Loucy (cell line): ENCODE measurements at regions not wholly inside any gene's neighbourhood (a gene's known extent, or its start where the extent isn't known, plus 50 kb on each side); places are given as distances from the start of the nearest gene placed in this dataset.

Source experiments
- H2AFZ ChIP-seq: fragments of 200-600 bp; sonication (generic); 2 replicates; pipeline ENCODE4 v1.6.0; 2016; ENCODE audit warnings: antibody characterized with exemption, mild to moderate bottlenecking, low read length, moderate library complexity
- H3F3A ChIP-seq: fragments of 200-600 bp; 2 replicates; pipeline ENCODE4 v1.6.0; 2016; ENCODE audit warnings: antibody characterized with exemption, low read depth, mild to moderate bottlenecking
- H3K27me3 ChIP-seq: fragments of 200-600 bp; sonication (generic); 2 replicates; pipeline ENCODE4 v1.6.1; 2014; ENCODE audit warnings: low read length, mild to moderate bottlenecking; ENCODE audit not compliant: insufficient read depth, poor library complexity, severe bottlenecking
- H3K36me3 ChIP-seq: fragments of 200-600 bp; sonication (generic); 2 replicates; pipeline ENCODE4 v1.6.1; 2016; ENCODE audit warnings: low read length; ENCODE audit not compliant: insufficient read depth
- H3K4me1 ChIP-seq: fragments of 200-600 bp; sonication (generic); 2 replicates; pipeline ENCODE4 v1.5.1; 2014; ENCODE audit warnings: low read length, mild to moderate bottlenecking; ENCODE audit not compliant: insufficient read depth, poor library complexity, severe bottlenecking
- H3K4me2 ChIP-seq: fragments of 200-600 bp; sonication (generic); 2 replicates; pipeline ENCODE4 v1.6.0; 2014; ENCODE audit warnings: antibody characterized with exemption, low read length, low read depth, mild to moderate bottlenecking; ENCODE audit not compliant: poor library complexity, severe bottlenecking
- H3K4me3 ChIP-seq: fragments of 200-600 bp; sonication (generic); 2 replicates; pipeline ENCODE4 v1.5.1; 2014; ENCODE audit warnings: low read length, mild to moderate bottlenecking, mixed read lengths; ENCODE audit not compliant: poor library complexity, severe bottlenecking
- H3K79me2 ChIP-seq: fragments of 200-600 bp; sonication (generic); 2 replicates; pipeline ENCODE4 v1.6.1; 2014; ENCODE audit warnings: low read length; ENCODE audit not compliant: insufficient read depth
- H3K9ac ChIP-seq: fragments of 200-600 bp; sonication (generic); 2 replicates; pipeline ENCODE4 v1.6.0; 2014; ENCODE audit warnings: mild to moderate bottlenecking, low read depth, low read length, moderate library complexity; ENCODE audit not compliant: poor library complexity, severe bottlenecking
- H3K9me2 ChIP-seq: fragments of 200-600 bp; sonication (generic); replicated peaks from 2 replicates; pipeline ENCODE4 v1.6.1; 2016; ENCODE audit warnings: low read depth, low read length, mixed read lengths
- H3K9me3 ChIP-seq: fragments of 200-600 bp; sonication (generic); 2 replicates; pipeline ENCODE4 v1.6.1; 2014; ENCODE audit warnings: mild to moderate bottlenecking, antibody characterized with exemption, low read length, low read depth; ENCODE audit not compliant: insufficient read depth
- H4K20me1 ChIP-seq: fragments of 200-600 bp; sonication (generic); 2 replicates; pipeline ENCODE4 v1.6.0; 2014; ENCODE audit warnings: antibody characterized with exemption, low read length, mild to moderate bottlenecking; ENCODE audit not compliant: insufficient read depth, poor library complexity, severe bottlenecking
- CTCF ChIP-seq: fragments of 200-600 bp; sonication (generic); conservative IDR thresholded peaks from 2 replicates; pipeline ENCODE4 v1.5.1; 2014; ENCODE audit warnings: mild to moderate bottlenecking, antibody characterized with exemption, low read length
- EZH2phosphoT487 ChIP-seq: fragments of 200-600 bp; IDR thresholded peaks from 2 replicates; pipeline ENCODE4 v1.6.1; 2018; ENCODE audit warnings: antibody characterized with exemption, mild to moderate bottlenecking, moderate library complexity, borderline replicate concordance

- Histone ChIP-seq H2AFZ (no peak overlapping the region), H3K27me3 (peaks cover 15% of the 10 kb centered on the region), H4K20me1 (no peaks in the 10 kb centered on the region), H3K36me3 (no peaks in the 10 kb centered on the region), H3K9ac (no peak overlapping the region), H3K4me2 (no peak overlapping the region), H3K9me2 (no peaks in the 10 kb centered on the region), H3K4me3 (no peak overlapping the region), H3K4me1 (no peaks in the 10 kb centered on the region), H3K79me2 (no peaks in the 10 kb centered on the region), H3F3A (no peaks in the 10 kb centered on the region), H3K9me3 (no peaks in the 10 kb centered on the region)
- TF ChIP-seq CTCF, result no peak
- no peak for TF ChIP-seq EZH2phosphoT487
Observed at GRCh38 chr18:54100920-54101470, 123.5 kb downstream of the MBD2 start.

- H3K9me2 ChIP-seq, result no peaks in the 10 kb centered on the region
- no peaks in the 10 kb centered on the region for H4K20me1 ChIP-seq
- no peaks in the 10 kb centered on the region for H3F3A ChIP-seq
- no peak overlapping the region for H2AFZ ChIP-seq
- no peak overlapping the region for H3K4me3 ChIP-seq
- H3K9ac ChIP-seq, result no peak overlapping the region
- no peaks in the 10 kb centered on the region for H3K9me3 ChIP-seq
- no peaks in the 10 kb centered on the region for H3K36me3 ChIP-seq
- peaks cover 17% of the 10 kb centered on the region for H3K27me3 ChIP-seq
- no peak overlapping the region for H3K4me2 ChIP-seq
- TF ChIP-seq EZH2phosphoT487 (no peak), CTCF (no peak)
- no peaks in the 10 kb centered on the region for H3K79me2 ChIP-seq
- H3K4me1 ChIP-seq, result no peaks in the 10 kb centered on the region
Observed at GRCh38 chr18:54100466-54100865, 124.0 kb downstream of the MBD2 start.

- Histone ChIP-seq H3K9ac (no peak overlapping the region), H3K27me3 (peaks cover 44% of the 10 kb centered on the region), H3K9me2 (no peaks in the 10 kb centered on the region), H3K36me3 (no peaks in the 10 kb centered on the region), H3K4me3 (no peak overlapping the region), H3K4me2 (no peak overlapping the region), H4K20me1 (no peaks in the 10 kb centered on the region), H3K9me3 (no peaks in the 10 kb centered on the region), H3K4me1 (peaks cover 3% of the 10 kb centered on the region), H3K79me2 (no peaks in the 10 kb centered on the region), H3F3A (no peaks in the 10 kb centered on the region), H2AFZ (no peak overlapping the region)
- TF ChIP-seq CTCF (no peak), EZH2phosphoT487 (no peak)
Observed at GRCh38 chr18:54094474-54094873, 130.0 kb downstream of the MBD2 start.
